ENCODE measurements at regions not wholly inside any gene's neighbourhood (a gene's known extent, or its start where the extent isn't known, plus 50 kb on each side); places are given as distances from the start of the nearest gene placed in this dataset.
A peak's percentile ranks its signal among the peaks of the same experiment; 100 is the strongest.

GRCh38 chr19:30651691-30652090 lies 279.5 kb downstream of the ZNF536 start:
- peaks cover 0 to 2% (median 0%) of the 10 kb centered on the region in 3 donors for H3K27me3 ChIP-seq (ENCODE audit: control insufficient read depth in 3 of 3, insufficient read depth in 3 of 3, low read length in 3 of 3)
- FAIRE-seq = no peak
- no peaks in the 10 kb centered on the region for H3K4me1 ChIP-seq (ENCODE audit: control insufficient read depth in 3 of 3, insufficient read depth in 2 of 3, low read depth in 1 of 3, low read length in 2 of 3)
- H3K4me3 ChIP-seq (ENCODE audit: low read depth in 1 of 3, low read length in 3 of 3) = no peak overlapping the region
- 77 to 82% (median 81%) methylated on average over 2 of the region's 2 CpGs for WGBS, 3 donors
- H3K36me3 ChIP-seq (ENCODE audit: control insufficient read depth in 3 of 3, insufficient read depth in 2 of 3, low read depth in 1 of 3, low read length in 3 of 3) = no peaks in the 10 kb centered on the region
- H3K27ac ChIP-seq (ENCODE audit: low read depth in 1 of 3, low read length in 2 of 3) = no peak overlapping the region
- H3K9me3 ChIP-seq (ENCODE audit: control insufficient read depth in 2 of 2, insufficient read depth in 1 of 2, low read depth in 1 of 2, low read length in 1 of 2) = no peaks in the 10 kb centered on the region
- no peak for DNase-seq

- no peak for FAIRE-seq
- WGBS, 3 donors = 59 to 64% (median 61%) methylated on average over 10 of the region's 10 CpGs
Observed at GRCh38 chr19:30651066-30651465, 278.9 kb downstream of the ZNF536 start.

GRCh38 chr19:30649934-30650614 lies 277.9 kb downstream of the ZNF536 start:
- no peaks in the 10 kb centered on the region for H3K36me3 ChIP-seq (ENCODE audit: control insufficient read depth in 3 of 3, insufficient read depth in 2 of 3, low read depth in 1 of 3, low read length in 3 of 3)
- WGBS, 3 donors = 12 to 14% (median 13%) methylated on average over 9 of the region's 9 CpGs
- DNase-seq (peak; percentile 33 to 53), FAIRE-seq (no peak)
- H3K27me3 ChIP-seq (ENCODE audit: control insufficient read depth in 3 of 3, insufficient read depth in 3 of 3, low read length in 3 of 3) = peaks cover 0 to 2% (median 0%) of the 10 kb centered on the region in 3 donors
- H3K4me3 ChIP-seq (ENCODE audit: low read depth in 1 of 3, low read length in 3 of 3) = no peak overlapping the region
- H3K4me1 ChIP-seq (ENCODE audit: control insufficient read depth in 3 of 3, insufficient read depth in 2 of 3, low read depth in 1 of 3, low read length in 2 of 3) = no peaks in the 10 kb centered on the region
- no peaks in the 10 kb centered on the region for H3K9me3 ChIP-seq (ENCODE audit: control insufficient read depth in 2 of 2, insufficient read depth in 1 of 2, low read depth in 1 of 2, low read length in 1 of 2)
- no peak overlapping the region for H3K27ac ChIP-seq (ENCODE audit: low read depth in 1 of 3, low read length in 2 of 3)

More at GRCh38 chr19:30651066-30651465, 278.9 kb downstream of the ZNF536 start:
- H3K27ac ChIP-seq (ENCODE audit: low read depth in 1 of 3, low read length in 2 of 3) = no peak overlapping the region
- no peak overlapping the region for H3K4me3 ChIP-seq (ENCODE audit: low read depth in 1 of 3, low read length in 3 of 3)
- H3K27me3 ChIP-seq (ENCODE audit: control insufficient read depth in 3 of 3, insufficient read depth in 3 of 3, low read length in 3 of 3) = peaks cover 0 to 2% (median 0%) of the 10 kb centered on the region in 3 donors
- no peak for DNase-seq
- H3K4me1 ChIP-seq (ENCODE audit: control insufficient read depth in 3 of 3, insufficient read depth in 2 of 3, low read depth in 1 of 3, low read length in 2 of 3) = no peaks in the 10 kb centered on the region
- no peaks in the 10 kb centered on the region for H3K36me3 ChIP-seq (ENCODE audit: control insufficient read depth in 3 of 3, insufficient read depth in 2 of 3, low read depth in 1 of 3, low read length in 3 of 3)
- no peaks in the 10 kb centered on the region for H3K9me3 ChIP-seq (ENCODE audit: control insufficient read depth in 2 of 2, insufficient read depth in 1 of 2, low read depth in 1 of 2, low read length in 1 of 2)

GRCh38 chr19:30648866-30649862 lies 277.0 kb downstream of the ZNF536 start:
- H3K9me3 ChIP-seq (ENCODE audit: control insufficient read depth in 2 of 2, insufficient read depth in 1 of 2, low read depth in 1 of 2, low read length in 1 of 2) = no peaks in the 10 kb centered on the region
- peaks cover 0 to 2% (median 0%) of the 10 kb centered on the region in 3 donors for H3K27me3 ChIP-seq (ENCODE audit: control insufficient read depth in 3 of 3, insufficient read depth in 3 of 3, low read length in 3 of 3)
- no peak for FAIRE-seq
- no peak for DNase-seq
- no peak overlapping the region for H3K4me3 ChIP-seq (ENCODE audit: low read depth in 1 of 3, low read length in 3 of 3)
- 70 to 76% (median 76%) methylated on average over 12 of the region's 12 CpGs for WGBS, 3 donors
- H3K36me3 ChIP-seq (ENCODE audit: control insufficient read depth in 3 of 3, insufficient read depth in 2 of 3, low read depth in 1 of 3, low read length in 3 of 3) = no peaks in the 10 kb centered on the region
- H3K27ac ChIP-seq (ENCODE audit: low read depth in 1 of 3, low read length in 2 of 3) = no peak overlapping the region
- H3K4me1 ChIP-seq (ENCODE audit: control insufficient read depth in 3 of 3, insufficient read depth in 2 of 3, low read depth in 1 of 3, low read length in 2 of 3) = no peaks in the 10 kb centered on the region

GRCh38 chr19:30647891-30648720 lies 275.9 kb downstream of the ZNF536 start:
- H3K36me3 ChIP-seq (ENCODE audit: control insufficient read depth in 3 of 3, insufficient read depth in 2 of 3, low read depth in 1 of 3, low read length in 3 of 3) = no peaks in the 10 kb centered on the region
- DNase-seq (no peak), FAIRE-seq (no peak)
- 52 to 60% (median 58%) methylated on average over 19 of the region's 19 CpGs for WGBS, 3 donors
- H3K27ac ChIP-seq (ENCODE audit: low read depth in 1 of 3, low read length in 2 of 3) = no peak overlapping the region
- no peaks in the 10 kb centered on the region for H3K9me3 ChIP-seq (ENCODE audit: control insufficient read depth in 2 of 2, insufficient read depth in 1 of 2, low read depth in 1 of 2, low read length in 1 of 2)
- peaks cover 0 to 2% (median 0%) of the 10 kb centered on the region in 3 donors for H3K27me3 ChIP-seq (ENCODE audit: control insufficient read depth in 3 of 3, insufficient read depth in 3 of 3, low read length in 3 of 3)
- H3K4me1 ChIP-seq (ENCODE audit: control insufficient read depth in 3 of 3, insufficient read depth in 2 of 3, low read depth in 1 of 3, low read length in 2 of 3) = no peaks in the 10 kb centered on the region
- no peak overlapping the region for H3K4me3 ChIP-seq (ENCODE audit: low read depth in 1 of 3, low read length in 3 of 3)

- 62 to 81% (median 75%) methylated on average over 6 of the region's 6 CpGs for WGBS, 3 donors
- Histone ChIP-seq H3K9me3 (ENCODE audit: control insufficient read depth in 2 of 2, insufficient read depth in 1 of 2, low read depth in 1 of 2, low read length in 1 of 2) (no peaks in the 10 kb centered on the region), H3K4me1 (ENCODE audit: control insufficient read depth in 3 of 3, insufficient read depth in 2 of 3, low read depth in 1 of 3, low read length in 2 of 3) (no peaks in the 10 kb centered on the region), H3K36me3 (ENCODE audit: control insufficient read depth in 3 of 3, insufficient read depth in 2 of 3, low read depth in 1 of 3, low read length in 3 of 3) (no peaks in the 10 kb centered on the region), H3K27me3 (ENCODE audit: control insufficient read depth in 3 of 3, insufficient read depth in 3 of 3, low read length in 3 of 3) (peaks cover 0 to 2% (median 0%) of the 10 kb centered on the region in 3 donors), H3K4me3 (ENCODE audit: low read depth in 1 of 3, low read length in 3 of 3) (no peak overlapping the region), H3K27ac (ENCODE audit: low read depth in 1 of 3, low read length in 2 of 3) (no peak overlapping the region)
- FAIRE-seq (no peak), DNase-seq (no peak)
Observed at GRCh38 chr19:30646806-30647205, 274.6 kb downstream of the ZNF536 start.

- WGBS, 3 donors = 86 to 90% (median 88%) methylated on average over 12 of the region's 12 CpGs
- DNase-seq = no peak
- FAIRE-seq = no peak
Observed at GRCh38 chr19:30645946-30646577, 273.9 kb downstream of the ZNF536 start.

More at GRCh38 chr19:30645946-30646577, 273.9 kb downstream of the ZNF536 start:
- no peaks in the 10 kb centered on the region for H3K9me3 ChIP-seq (ENCODE audit: control insufficient read depth in 2 of 2, insufficient read depth in 1 of 2, low read depth in 1 of 2, low read length in 1 of 2)
- no peak overlapping the region for H3K4me3 ChIP-seq (ENCODE audit: low read depth in 1 of 3, low read length in 3 of 3)
- H3K27me3 ChIP-seq (ENCODE audit: control insufficient read depth in 3 of 3, insufficient read depth in 3 of 3, low read length in 3 of 3) = peaks cover 0 to 2% (median 0%) of the 10 kb centered on the region in 3 donors
- H3K4me1 ChIP-seq (ENCODE audit: control insufficient read depth in 3 of 3, insufficient read depth in 2 of 3, low read depth in 1 of 3, low read length in 2 of 3) = no peaks in the 10 kb centered on the region
- no peaks in the 10 kb centered on the region for H3K36me3 ChIP-seq (ENCODE audit: control insufficient read depth in 3 of 3, insufficient read depth in 2 of 3, low read depth in 1 of 3, low read length in 3 of 3)
- H3K27ac ChIP-seq (ENCODE audit: low read depth in 1 of 3, low read length in 2 of 3) = no peak overlapping the region
